PFSK-1 (cell line): ENCODE measurements at regions not wholly inside any gene's neighbourhood (a gene's known extent, or its start where the extent isn't known, plus 50 kb on each side); places are given as distances from the start of the nearest gene placed in this dataset.

ENCODE experiments used
- FOXP2 ChIP-seq: optimal IDR thresholded peaks from 2 replicates; pipeline ENCODE3; 2011; ENCODE audit warnings: borderline replicate concordance, control low read depth, inconsistent platforms; ENCODE audit not compliant: insufficient read depth; ENCODE audit errors: extremely low read length, extremely low read depth
- POLR2AphosphoS5 ChIP-seq: IDR thresholded peaks from 2 replicates; pipeline ENCODE4 v1.6.1; 2012; ENCODE audit warnings: low read depth, mild to moderate bottlenecking, control low read depth, low read length, moderate library complexity
- REST ChIP-seq, 2 experiments: IDR thresholded peaks; 2 replicates each; pipeline versions ENCODE4 v1.6.1 to v1.8.0; 2011 to 2012; ENCODE audit warnings: low read depth in 2 of 2, low read length in 2 of 2, control low read depth in 1 of 2, inconsistent platforms in 1 of 2, mild to moderate bottlenecking in 1 of 2, moderate library complexity in 1 of 2; ENCODE audit not compliant: insufficient read depth in 1 of 2
- SIN3A ChIP-seq: IDR thresholded peaks from 2 replicates; pipeline ENCODE4 v1.6.1; 2012; ENCODE audit warnings: mild to moderate bottlenecking, low read length, moderate library complexity, borderline replicate concordance; ENCODE audit not compliant: insufficient read depth
- TAF1 ChIP-seq: IDR thresholded peaks from 2 replicates; pipeline ENCODE4 v1.6.1; 2012; ENCODE audit warnings: low read length, control low read depth, borderline replicate concordance; ENCODE audit not compliant: insufficient read depth

DNA sequence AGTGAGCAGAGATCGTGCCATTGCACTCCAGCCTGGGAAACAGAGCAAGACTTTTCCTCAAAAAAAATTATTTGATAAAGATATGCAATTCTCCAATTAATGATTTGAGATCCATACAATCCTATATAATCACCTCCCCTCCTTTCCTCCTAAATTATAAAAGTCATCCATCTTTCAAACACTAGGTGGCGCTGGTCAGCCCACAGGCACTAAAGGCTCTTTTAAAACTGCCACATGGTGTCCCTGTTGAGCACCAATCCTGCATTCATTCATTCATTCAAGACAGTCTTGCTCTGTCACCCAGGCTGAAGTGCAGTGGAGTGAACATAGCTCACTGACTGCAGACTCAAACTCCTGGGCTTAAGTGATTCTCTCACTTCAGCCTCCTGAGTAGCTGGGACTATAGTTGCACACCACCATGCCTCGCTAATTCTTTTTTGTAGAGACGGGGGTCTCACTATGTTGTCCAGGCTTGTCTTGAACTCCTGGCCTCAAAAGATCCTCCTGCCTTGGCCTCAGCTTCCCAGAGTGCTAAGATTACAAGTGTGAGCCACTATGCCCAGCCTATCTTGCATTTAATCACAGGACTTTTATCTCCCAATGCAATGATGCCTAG lies 58.7 kb upstream of the SLC2A12 start:
- TF ChIP-seq TAF1 = no peak
- no peak for TF ChIP-seq SIN3A
- TF ChIP-seq FOXP2 = no peak
- no peak for TF ChIP-seq POLR2AphosphoS5
- TF ChIP-seq REST (IDR thresholded peaks at IDR 0.05; ENCODE audit: insufficient read depth in 1 of 2, low read depth in 2 of 2, low read length in 2 of 2) = no peak

GRCh38 chr6:134106702-134107101 lies 54.3 kb upstream of the SLC2A12 start:
- TF ChIP-seq SIN3A (no peak), REST (IDR thresholded peaks at IDR 0.05; ENCODE audit: insufficient read depth in 1 of 2, low read depth in 2 of 2, low read length in 2 of 2) (no peak), FOXP2 (no peak), TAF1 (no peak), POLR2AphosphoS5 (no peak)

GRCh38 chr6:134105940-134106339 lies 53.5 kb upstream of the SLC2A12 start:
- TF ChIP-seq TAF1 (no peak), POLR2AphosphoS5 (no peak), SIN3A (no peak), REST (IDR thresholded peaks at IDR 0.05; ENCODE audit: insufficient read depth in 1 of 2, low read depth in 2 of 2, low read length in 2 of 2) (no peak), FOXP2 (no peak)

- no peak for TF ChIP-seq FOXP2
- TF ChIP-seq TAF1 = no peak
- no peak for TF ChIP-seq POLR2AphosphoS5
- TF ChIP-seq REST (IDR thresholded peaks at IDR 0.05; ENCODE audit: insufficient read depth in 1 of 2, low read depth in 2 of 2, low read length in 2 of 2) = no peak
- TF ChIP-seq SIN3A = no peak
These were observed 50.6 kb upstream of the SLC2A12 start for GRCh38 chr6:134103006-134103405.
